Loucy (cell line): ENCODE measurements at regions not wholly inside any gene's neighbourhood (a gene's known extent, or its start where the extent isn't known, plus 50 kb on each side); places are given as distances from the start of the nearest gene placed in this dataset.
"Not testable (repeated sequence)": the region's sequence is repeated elsewhere in the genome, so short reads cannot be mapped to it uniquely, and the experiment has no call there.

Source experiments
- H2AFZ ChIP-seq: fragments of 200-600 bp; sonication (generic); 2 replicates; pipeline ENCODE4 v1.6.0; 2016; ENCODE audit warnings: antibody characterized with exemption, mild to moderate bottlenecking, low read length, moderate library complexity
- H3F3A ChIP-seq: fragments of 200-600 bp; 2 replicates; pipeline ENCODE4 v1.6.0; 2016; ENCODE audit warnings: antibody characterized with exemption, low read depth, mild to moderate bottlenecking
- H3K27me3 ChIP-seq: fragments of 200-600 bp; sonication (generic); 2 replicates; pipeline ENCODE4 v1.6.1; 2014; ENCODE audit warnings: low read length, mild to moderate bottlenecking; ENCODE audit not compliant: insufficient read depth, poor library complexity, severe bottlenecking
- H3K36me3 ChIP-seq: fragments of 200-600 bp; sonication (generic); 2 replicates; pipeline ENCODE4 v1.6.1; 2016; ENCODE audit warnings: low read length; ENCODE audit not compliant: insufficient read depth
- H3K4me1 ChIP-seq: fragments of 200-600 bp; sonication (generic); 2 replicates; pipeline ENCODE4 v1.5.1; 2014; ENCODE audit warnings: low read length, mild to moderate bottlenecking; ENCODE audit not compliant: insufficient read depth, poor library complexity, severe bottlenecking
- H3K4me2 ChIP-seq: fragments of 200-600 bp; sonication (generic); 2 replicates; pipeline ENCODE4 v1.6.0; 2014; ENCODE audit warnings: antibody characterized with exemption, low read length, low read depth, mild to moderate bottlenecking; ENCODE audit not compliant: poor library complexity, severe bottlenecking
- H3K4me3 ChIP-seq: fragments of 200-600 bp; sonication (generic); 2 replicates; pipeline ENCODE4 v1.5.1; 2014; ENCODE audit warnings: low read length, mild to moderate bottlenecking, mixed read lengths; ENCODE audit not compliant: poor library complexity, severe bottlenecking
- H3K79me2 ChIP-seq: fragments of 200-600 bp; sonication (generic); 2 replicates; pipeline ENCODE4 v1.6.1; 2014; ENCODE audit warnings: low read length; ENCODE audit not compliant: insufficient read depth
- H3K9ac ChIP-seq: fragments of 200-600 bp; sonication (generic); 2 replicates; pipeline ENCODE4 v1.6.0; 2014; ENCODE audit warnings: mild to moderate bottlenecking, low read depth, low read length, moderate library complexity; ENCODE audit not compliant: poor library complexity, severe bottlenecking
- H3K9me2 ChIP-seq: fragments of 200-600 bp; sonication (generic); replicated peaks from 2 replicates; pipeline ENCODE4 v1.6.1; 2016; ENCODE audit warnings: low read depth, low read length, mixed read lengths
- H3K9me3 ChIP-seq: fragments of 200-600 bp; sonication (generic); 2 replicates; pipeline ENCODE4 v1.6.1; 2014; ENCODE audit warnings: mild to moderate bottlenecking, antibody characterized with exemption, low read length, low read depth; ENCODE audit not compliant: insufficient read depth
- H4K20me1 ChIP-seq: fragments of 200-600 bp; sonication (generic); 2 replicates; pipeline ENCODE4 v1.6.0; 2014; ENCODE audit warnings: antibody characterized with exemption, low read length, mild to moderate bottlenecking; ENCODE audit not compliant: insufficient read depth, poor library complexity, severe bottlenecking
- EZH2phosphoT487 ChIP-seq: fragments of 200-600 bp; IDR thresholded peaks from 2 replicates; pipeline ENCODE4 v1.6.1; 2018; ENCODE audit warnings: antibody characterized with exemption, mild to moderate bottlenecking, moderate library complexity, borderline replicate concordance
- TF ChIP-seq, protein P1 (sequence below): fragments of 200-600 bp; sonication (generic); conservative IDR thresholded peaks from 2 replicates; pipeline ENCODE4 v1.5.1; 2014; ENCODE audit warnings: mild to moderate bottlenecking, antibody characterized with exemption, low read length

DNA sequence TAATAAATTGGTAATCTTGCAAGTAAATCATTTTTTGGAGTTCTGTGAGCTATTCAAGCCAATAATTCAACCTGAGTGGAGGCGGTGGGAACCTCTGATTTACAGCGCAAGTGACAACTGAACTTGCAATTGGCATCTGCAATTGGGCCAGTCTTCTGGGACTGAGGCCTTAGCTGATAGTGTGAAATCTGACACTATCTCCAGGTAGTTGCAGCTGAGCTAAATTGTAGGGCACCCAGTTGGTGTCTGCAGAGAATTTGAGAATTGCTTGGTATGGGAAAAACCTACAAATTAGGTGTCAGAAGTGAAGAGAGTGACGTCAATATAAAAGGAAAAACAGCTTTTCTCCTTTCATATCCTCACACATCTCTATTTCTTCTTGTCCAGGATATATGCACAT, 1633.6 kb upstream of the GOT2 start:
- H3K4me2 ChIP-seq: no peak overlapping the region
- H3K4me1 ChIP-seq: no peaks in the 10 kb centered on the region
- H4K20me1 ChIP-seq: no peaks in the 10 kb centered on the region
- H3K79me2 ChIP-seq: no peaks in the 10 kb centered on the region
- H3K36me3 ChIP-seq: no peaks in the 10 kb centered on the region
- no peak overlapping the region for H2AFZ ChIP-seq
- no peaks in the 10 kb centered on the region for H3K9me2 ChIP-seq
- H3K9ac ChIP-seq: no peak overlapping the region
- no peaks in the 10 kb centered on the region for H3K27me3 ChIP-seq
- TF ChIP-seq EZH2phosphoT487: no peak
- TF ChIP-seq, protein P1, sequence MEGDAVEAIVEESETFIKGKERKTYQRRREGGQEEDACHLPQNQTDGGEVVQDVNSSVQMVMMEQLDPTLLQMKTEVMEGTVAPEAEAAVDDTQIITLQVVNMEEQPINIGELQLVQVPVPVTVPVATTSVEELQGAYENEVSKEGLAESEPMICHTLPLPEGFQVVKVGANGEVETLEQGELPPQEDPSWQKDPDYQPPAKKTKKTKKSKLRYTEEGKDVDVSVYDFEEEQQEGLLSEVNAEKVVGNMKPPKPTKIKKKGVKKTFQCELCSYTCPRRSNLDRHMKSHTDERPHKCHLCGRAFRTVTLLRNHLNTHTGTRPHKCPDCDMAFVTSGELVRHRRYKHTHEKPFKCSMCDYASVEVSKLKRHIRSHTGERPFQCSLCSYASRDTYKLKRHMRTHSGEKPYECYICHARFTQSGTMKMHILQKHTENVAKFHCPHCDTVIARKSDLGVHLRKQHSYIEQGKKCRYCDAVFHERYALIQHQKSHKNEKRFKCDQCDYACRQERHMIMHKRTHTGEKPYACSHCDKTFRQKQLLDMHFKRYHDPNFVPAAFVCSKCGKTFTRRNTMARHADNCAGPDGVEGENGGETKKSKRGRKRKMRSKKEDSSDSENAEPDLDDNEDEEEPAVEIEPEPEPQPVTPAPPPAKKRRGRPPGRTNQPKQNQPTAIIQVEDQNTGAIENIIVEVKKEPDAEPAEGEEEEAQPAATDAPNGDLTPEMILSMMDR: no peak
- H3K4me3 ChIP-seq: no peak overlapping the region
- H3F3A ChIP-seq: no peaks in the 10 kb centered on the region
- no peaks in the 10 kb centered on the region for H3K9me3 ChIP-seq

DNA sequence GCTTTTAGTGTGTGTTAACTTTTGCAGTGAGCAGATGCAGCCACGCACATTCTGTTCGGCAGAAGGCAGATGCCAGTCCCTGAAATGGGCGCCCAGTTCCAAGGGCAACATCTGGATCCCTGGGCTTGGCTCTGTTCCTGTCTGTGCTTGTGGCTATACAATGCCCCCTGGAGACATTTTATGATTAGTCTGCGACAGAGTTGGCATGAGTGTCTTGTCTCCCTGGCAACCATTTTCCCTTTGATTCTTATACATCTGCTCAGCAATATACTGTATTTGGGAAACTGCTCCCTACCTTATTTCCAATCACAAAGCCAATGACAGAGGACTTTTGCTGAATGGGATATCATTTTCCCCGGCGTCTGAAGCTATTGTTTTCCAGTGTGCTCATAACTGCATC, 1629.5 kb upstream of the GOT2 start:
- H3F3A ChIP-seq: no peaks in the 10 kb centered on the region
- no peaks in the 10 kb centered on the region for H3K79me2 ChIP-seq
- no peaks in the 10 kb centered on the region for H4K20me1 ChIP-seq
- TF ChIP-seq, protein P1: no peak
- TF ChIP-seq EZH2phosphoT487: no peak
- H2AFZ ChIP-seq: no peak overlapping the region
- no peak overlapping the region for H3K4me2 ChIP-seq
- no peaks in the 10 kb centered on the region for H3K4me1 ChIP-seq
- H3K4me3 ChIP-seq: no peak overlapping the region
- H3K27me3 ChIP-seq: no peaks in the 10 kb centered on the region
- no peaks in the 10 kb centered on the region for H3K9me2 ChIP-seq
- no peaks in the 10 kb centered on the region for H3K36me3 ChIP-seq
- H3K9me3 ChIP-seq: no peaks in the 10 kb centered on the region
- no peak overlapping the region for H3K9ac ChIP-seq

DNA sequence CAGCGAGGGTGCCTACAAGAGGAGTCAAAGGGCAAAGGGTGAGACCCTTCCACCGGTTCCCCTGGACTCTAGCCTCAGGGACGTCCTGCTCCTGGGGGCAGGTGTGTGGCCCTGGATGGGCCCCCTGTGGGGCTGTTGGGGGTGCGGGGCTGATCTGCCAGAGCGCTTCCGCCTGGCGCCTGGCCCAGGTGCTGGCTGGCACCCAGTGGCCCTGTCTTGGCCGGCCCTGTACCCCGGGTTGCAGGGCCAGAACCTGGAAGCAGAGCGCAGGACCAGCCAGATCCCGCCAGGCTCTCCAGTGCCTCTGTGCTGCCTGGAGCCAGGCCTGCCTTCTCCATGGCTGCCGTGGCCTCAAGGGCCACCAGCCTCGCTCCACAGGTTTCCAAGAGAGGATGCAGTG, 1625.8 kb upstream of the GOT2 start:
- H3K27me3 ChIP-seq, H3K9ac ChIP-seq, H2AFZ ChIP-seq, H3K9me3 ChIP-seq, H3F3A ChIP-seq, H3K79me2 ChIP-seq, H3K4me3 ChIP-seq, H3K4me2 ChIP-seq, H3K4me1 ChIP-seq, H4K20me1 ChIP-seq, H3K36me3 ChIP-seq, H3K9me2 ChIP-seq: not testable (repeated sequence)

DNA sequence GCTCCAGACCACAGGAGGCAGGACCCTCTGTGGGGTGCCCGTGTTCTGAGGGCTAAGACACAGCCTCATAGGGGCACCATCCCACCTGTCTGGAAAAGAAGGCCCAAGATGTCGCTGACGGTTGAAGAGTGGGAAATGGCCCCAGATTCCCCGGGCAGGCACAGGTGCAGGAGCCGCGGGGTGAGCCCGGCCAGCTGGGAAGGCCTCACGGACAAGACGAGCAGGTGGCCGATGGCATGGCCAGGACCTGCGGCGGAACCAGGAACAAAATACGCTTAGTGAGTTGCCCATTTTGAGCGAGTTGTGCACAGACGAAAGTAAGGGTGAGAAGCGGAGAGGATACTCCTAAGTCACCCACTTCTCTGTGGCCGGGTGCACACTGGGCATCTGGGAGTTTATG, 1625.3 kb upstream of the GOT2 start:
- not testable (repeated sequence) for H3K4me1 ChIP-seq, H2AFZ ChIP-seq, H3K4me3 ChIP-seq, H3K9me2 ChIP-seq, H3F3A ChIP-seq, H3K79me2 ChIP-seq, H3K36me3 ChIP-seq, H4K20me1 ChIP-seq, H3K4me2 ChIP-seq, H3K27me3 ChIP-seq, H3K9ac ChIP-seq, H3K9me3 ChIP-seq

DNA sequence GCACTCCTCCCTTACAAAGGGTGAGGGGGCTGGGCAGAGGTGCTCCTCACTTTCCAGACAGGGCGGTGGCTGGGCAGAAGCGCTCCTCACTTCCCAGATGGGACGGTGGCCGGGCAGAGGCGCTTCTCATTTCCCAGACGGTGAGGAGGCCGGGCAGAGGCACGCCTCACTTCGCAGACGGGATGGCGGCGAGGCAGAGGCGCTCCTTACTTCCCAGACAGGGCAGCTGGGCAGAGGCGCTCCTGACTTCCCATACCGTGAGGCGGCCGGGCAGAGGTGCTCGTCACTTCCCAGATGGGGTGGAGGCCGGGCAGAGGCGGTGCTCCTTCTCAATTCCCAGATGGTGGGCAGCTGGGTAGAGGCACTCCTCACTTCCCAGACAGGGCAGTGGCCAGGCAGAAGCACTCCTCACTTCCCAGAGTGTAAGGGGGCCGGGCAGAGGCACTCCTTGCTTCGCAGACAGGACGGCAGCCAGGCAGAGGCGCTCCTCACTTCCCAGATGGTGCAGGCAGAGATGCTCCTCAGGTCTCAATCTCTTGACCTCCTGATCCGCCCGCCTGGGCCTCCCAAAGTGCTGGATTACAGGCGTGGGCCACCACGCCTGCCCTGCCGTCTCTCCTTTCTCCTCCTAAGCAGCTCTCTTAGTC, 1623.9 kb upstream of the GOT2 start:
- not testable (repeated sequence) for H3K9ac ChIP-seq, H4K20me1 ChIP-seq, H3K9me3 ChIP-seq, H3K4me1 ChIP-seq, H3K4me3 ChIP-seq, H2AFZ ChIP-seq, H3K79me2 ChIP-seq, H3K36me3 ChIP-seq, H3K4me2 ChIP-seq, H3F3A ChIP-seq, H3K9me2 ChIP-seq, H3K27me3 ChIP-seq
